Gastrocnemius medialis (tissue), 4 donors: ENCODE measurements at regions not wholly inside any gene's neighbourhood (a gene's known extent, or its start where the extent isn't known, plus 50 kb on each side); places are given as distances from the start of the nearest gene placed in this dataset.

Source experiments
- ATAC-seq, 2 donors: fragments of 150-250 bp; one replicate each; pipeline ENCODE4 v1.9.1; 2016
- DNase-seq, 2 donors: peaks; one replicate each; pipeline ENCODE4 v3.0.0-alpha.2; 2019
- H3K27ac ChIP-seq, 4 donors: fragments of 200-600 bp; sonication (generic); 1 replicate in 1 of 4; 2 replicates in 3 of 4; pipeline ENCODE4 v1.5.1; 2016 to 2018; ENCODE audit warnings: mild to moderate bottlenecking in 2 of 4, moderate library complexity in 1 of 4
- H3K27me3 ChIP-seq, 3 donors: fragments of 200-600 bp; sonication (generic) in 2 of 3; 1 replicate in 1 of 3; 2 replicates in 2 of 3; pipeline versions ENCODE4 v1.5.1 to v1.6.0; 2016 to 2019; ENCODE audit warnings: mild to moderate bottlenecking in 1 of 3, moderate library complexity in 1 of 3
- H3K36me3 ChIP-seq, 2 donors: fragments of 200-600 bp; sonication (generic) in 1 of 2; one replicate each; pipeline ENCODE4 v1.5.1; 2017 to 2018
- H3K4me1 ChIP-seq, 2 donors: fragments of 200-600 bp; sonication (generic) in 1 of 2; one replicate each; pipeline ENCODE4 v1.5.1; 2016 to 2017; ENCODE audit warnings: mild to moderate bottlenecking in 2 of 2
- H3K4me3 ChIP-seq, 4 donors: fragments of 200-600 bp; sonication (generic) in 3 of 4; 1 replicate in 1 of 4; 2 replicates in 3 of 4; pipeline ENCODE4 v1.5.1; 2016 to 2019; ENCODE audit warnings: mild to moderate bottlenecking in 2 of 4
- H3K9me3 ChIP-seq, 3 donors: fragments of 200-600 bp; sonication (generic) in 2 of 3; 1 replicate in 1 of 3; 2 replicates in 2 of 3; pipeline ENCODE4 v1.5.1; 2016 to 2019
- POLR2A ChIP-seq, 2 donors: fragments of 450-650 bp; IDR thresholded peaks; one replicate each; pipeline ENCODE4 v1.6.1; 2017; ENCODE audit warnings: antibody characterized with exemption in 2 of 2, mild to moderate bottlenecking in 2 of 2, moderate library complexity in 2 of 2
- in situ Hi-C, 4 donors: fragments of 200-750 bp; cut with MboI; loops; one replicate each; pipeline versions ENCODE4 v1.15.0 to v1.8.0; 2017; ENCODE audit warnings: low sequenced_read_pairs in 4 of 4
- intact Hi-C: fragments of 100-400 bp; cut with DNase I; formaldehyde crosslinking; loops from one replicate; pipeline ENCODE4 v1.15.1; 2023; ENCODE audit warnings: low total_unique reads
- TF ChIP-seq, protein P1 (sequence below), 5 experiments: fragments of 450-650 bp in 3 of 5; fragments of 200-600 bp in 2 of 5; sonication (generic) in 2 of 5; IDR thresholded peaks in 4 of 5; conservative IDR thresholded peaks in 1 of 5; 1 replicate in 4 of 5; 2 replicates in 1 of 5; pipeline ENCODE4 v1.5.1; 2016 to 2019; ENCODE audit warnings: antibody characterized with exemption in 5 of 5, mild to moderate bottlenecking in 3 of 5, moderate library complexity in 3 of 5

DNA sequence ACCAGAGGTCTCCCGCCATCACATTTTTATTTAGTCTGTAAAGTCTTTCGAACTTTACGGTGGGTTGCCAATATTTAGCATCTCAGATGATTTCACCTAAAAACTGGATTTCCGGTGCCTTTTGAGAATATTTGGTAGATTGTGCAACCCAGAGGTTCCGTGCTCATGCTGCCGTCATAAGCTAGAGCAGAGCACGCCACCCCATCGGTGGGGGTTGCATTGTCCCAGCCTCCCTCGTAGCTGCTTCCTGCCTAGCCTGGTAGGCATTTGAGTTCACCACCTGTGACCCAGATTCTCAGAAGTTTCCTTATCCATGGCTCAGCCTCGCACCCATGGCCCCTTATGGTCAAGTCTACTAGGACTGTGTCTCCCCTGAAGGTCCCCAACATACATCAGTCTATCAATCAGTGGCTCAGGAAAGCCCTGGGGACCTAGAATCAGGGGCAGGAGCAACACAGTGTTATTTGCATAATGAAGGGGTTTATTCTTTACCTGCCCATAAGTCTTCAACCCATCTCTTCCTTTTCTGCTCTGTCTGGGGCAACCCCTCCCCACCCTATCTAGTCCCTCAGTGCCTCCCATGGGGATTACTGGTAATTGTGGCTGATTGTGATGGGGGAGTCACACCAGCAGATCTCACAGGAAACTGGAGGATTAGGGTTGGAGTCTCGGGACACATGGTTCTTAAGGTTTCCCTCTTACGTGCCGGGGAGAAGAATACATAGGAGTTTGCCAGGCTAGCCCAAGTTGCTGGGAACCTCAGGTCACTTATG, 152.3 kb downstream of the PHETA1 start:
- Histone ChIP-seq H3K9me3 (no peaks in the 10 kb centered on the region), H3K27me3 (peaks cover 0 to 8% (median 0%) of the 10 kb centered on the region in 3 donors), H3K4me1 (no peaks in the 10 kb centered on the region), H3K4me3 (no peak overlapping the region), H3K36me3 (no peaks in the 10 kb centered on the region), H3K27ac (no peak overlapping the region)
- TF ChIP-seq, protein P1, sequence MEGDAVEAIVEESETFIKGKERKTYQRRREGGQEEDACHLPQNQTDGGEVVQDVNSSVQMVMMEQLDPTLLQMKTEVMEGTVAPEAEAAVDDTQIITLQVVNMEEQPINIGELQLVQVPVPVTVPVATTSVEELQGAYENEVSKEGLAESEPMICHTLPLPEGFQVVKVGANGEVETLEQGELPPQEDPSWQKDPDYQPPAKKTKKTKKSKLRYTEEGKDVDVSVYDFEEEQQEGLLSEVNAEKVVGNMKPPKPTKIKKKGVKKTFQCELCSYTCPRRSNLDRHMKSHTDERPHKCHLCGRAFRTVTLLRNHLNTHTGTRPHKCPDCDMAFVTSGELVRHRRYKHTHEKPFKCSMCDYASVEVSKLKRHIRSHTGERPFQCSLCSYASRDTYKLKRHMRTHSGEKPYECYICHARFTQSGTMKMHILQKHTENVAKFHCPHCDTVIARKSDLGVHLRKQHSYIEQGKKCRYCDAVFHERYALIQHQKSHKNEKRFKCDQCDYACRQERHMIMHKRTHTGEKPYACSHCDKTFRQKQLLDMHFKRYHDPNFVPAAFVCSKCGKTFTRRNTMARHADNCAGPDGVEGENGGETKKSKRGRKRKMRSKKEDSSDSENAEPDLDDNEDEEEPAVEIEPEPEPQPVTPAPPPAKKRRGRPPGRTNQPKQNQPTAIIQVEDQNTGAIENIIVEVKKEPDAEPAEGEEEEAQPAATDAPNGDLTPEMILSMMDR (IDR thresholded peaks at IDR 0.05 in 4 of 5, conservative IDR thresholded peaks at IDR 0.05 in 1 of 5), result no peak
- in situ Hi-C loops (no loop called here), intact Hi-C loops (no loop called here)
- DNase-seq, result no peak
- no peak for ATAC-seq

DNA sequence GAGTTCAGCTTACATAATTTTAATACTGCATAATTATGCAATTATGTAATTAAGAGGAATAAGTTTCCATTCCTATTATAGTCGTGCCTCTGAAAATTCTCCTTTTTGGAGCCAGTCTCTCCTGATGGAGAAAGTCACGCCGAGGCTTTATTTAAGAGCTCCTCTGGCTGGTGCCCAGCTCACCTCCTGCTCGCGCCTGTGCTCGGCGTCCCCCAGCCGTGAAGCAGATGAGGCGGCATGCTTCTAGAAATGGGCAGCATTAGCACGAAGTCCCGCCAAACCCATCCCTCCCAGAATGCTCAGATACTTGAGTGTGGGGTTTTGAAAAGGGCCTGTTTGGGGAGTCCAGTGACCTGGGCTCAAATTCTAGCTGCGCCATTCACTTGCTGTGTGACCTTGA, 153.0 kb downstream of the PHETA1 start:
- Histone ChIP-seq H3K27ac (no peak overlapping the region), H3K36me3 (no peaks in the 10 kb centered on the region), H3K27me3 (peaks cover 0 to 8% (median 5%) of the 10 kb centered on the region in 3 donors), H3K4me1 (no peaks in the 10 kb centered on the region), H3K4me3 (no peak overlapping the region), H3K9me3 (no peaks in the 10 kb centered on the region)
- ATAC-seq (no peak), DNase-seq (no peak)
- in situ Hi-C loops (no loop called here), intact Hi-C loops (no loop called here)
- TF ChIP-seq, protein P1 (IDR thresholded peaks at IDR 0.05 in 4 of 5, conservative IDR thresholded peaks at IDR 0.05 in 1 of 5), result no peak
- TF ChIP-seq POLR2A (IDR thresholded peaks at IDR 0.05), result no peak

DNA sequence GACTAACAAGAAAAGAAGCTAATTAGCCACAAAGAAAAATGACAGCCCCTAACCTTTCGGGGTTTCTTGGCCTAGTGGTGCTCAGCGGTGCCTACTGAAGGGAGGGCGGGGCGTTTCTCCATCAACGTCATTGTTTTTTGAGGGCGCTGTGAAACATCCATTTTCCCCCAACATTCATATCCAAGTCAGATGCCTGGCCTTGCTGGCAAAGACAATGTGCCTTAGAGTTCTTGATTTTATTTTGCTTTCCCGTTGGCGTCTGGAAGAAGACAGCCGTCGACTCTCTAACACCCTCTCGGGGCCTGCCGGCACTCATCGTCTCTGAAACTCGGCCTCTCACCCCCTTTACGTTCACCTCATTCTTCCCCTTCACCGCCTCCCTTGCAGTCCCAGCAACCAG, 154.5 kb downstream of the PHETA1 start:
- TF ChIP-seq POLR2A (IDR thresholded peaks at IDR 0.05), result no peak
- TF ChIP-seq, protein P1 (IDR thresholded peaks at IDR 0.05 in 4 of 5, conservative IDR thresholded peaks at IDR 0.05 in 1 of 5), result no peak
- no peak overlapping the region for H3K4me3 ChIP-seq
- no peak for DNase-seq
- no peak overlapping the region for H3K27ac ChIP-seq
- no peak for ATAC-seq
- no peaks in the 10 kb centered on the region for H3K36me3 ChIP-seq
- H3K27me3 ChIP-seq, result peaks cover 0 to 8% (median 8%) of the 10 kb centered on the region in 3 donors
- in situ Hi-C loops (no loop called here), intact Hi-C loops (no loop called here)
- no peaks in the 10 kb centered on the region for H3K9me3 ChIP-seq
- no peaks in the 10 kb centered on the region for H3K4me1 ChIP-seq

DNA sequence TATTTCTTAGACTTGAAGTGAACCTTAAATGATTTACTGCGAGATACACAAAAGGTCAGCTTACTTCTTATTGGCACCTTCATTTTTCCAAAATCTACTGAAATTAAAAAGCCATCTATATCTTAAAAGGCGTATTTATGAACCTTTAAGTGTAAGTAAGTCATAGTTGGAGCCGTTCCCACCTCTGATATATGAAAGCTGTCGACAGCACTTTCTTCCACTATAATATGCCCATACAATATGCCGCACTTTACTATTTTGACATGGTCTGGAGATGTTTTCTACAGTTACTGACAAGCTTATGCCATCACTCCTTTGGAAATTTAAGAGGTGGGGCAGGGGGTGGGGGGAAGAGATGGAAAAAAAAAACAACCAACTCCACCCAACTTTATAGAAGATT, 155.3 kb downstream of the PHETA1 start:
- intact Hi-C loops, result no loop called here
- H3K36me3 ChIP-seq, result no peaks in the 10 kb centered on the region
- no peak for ATAC-seq

More for the DNA sequence above, 155.3 kb downstream of the PHETA1 start:
- no peak overlapping the region for H3K4me3 ChIP-seq
- no peaks in the 10 kb centered on the region for H3K9me3 ChIP-seq
- in situ Hi-C loops, result no loop called here
- no peaks in the 10 kb centered on the region for H3K4me1 ChIP-seq
- DNase-seq, result no peak
- H3K27ac ChIP-seq, result no peak overlapping the region
- TF ChIP-seq POLR2A (IDR thresholded peaks at IDR 0.05), result no peak
- TF ChIP-seq, protein P1 (IDR thresholded peaks at IDR 0.05 in 4 of 5, conservative IDR thresholded peaks at IDR 0.05 in 1 of 5), result no peak
- H3K27me3 ChIP-seq, result peaks cover 0 to 8% (median 8%) of the 10 kb centered on the region in 3 donors
